OCI-LY7 (cell line): ENCODE measurements at regions not wholly inside any gene's neighbourhood (a gene's known extent, or its start where the extent isn't known, plus 50 kb on each side); places are given as distances from the start of the nearest gene placed in this dataset.

Source experiments
- EZH2phosphoT487 ChIP-seq: fragments of 200-600 bp; sonication (generic); IDR thresholded peaks from 2 replicates; pipeline ENCODE4 v1.6.1; 2018; ENCODE audit warnings: low read depth, borderline replicate concordance, mild to moderate bottlenecking, mixed run types, antibody characterized with exemption, low read length, moderate library complexity, mixed read lengths
- TF ChIP-seq, protein P1 (sequence below): fragments of 200-600 bp; sonication (generic); conservative IDR thresholded peaks from 2 replicates; pipeline ENCODE4 v1.5.1; 2014; ENCODE audit warnings: mild to moderate bottlenecking, antibody characterized with exemption, low read length, moderate library complexity, mixed read lengths

DNA sequence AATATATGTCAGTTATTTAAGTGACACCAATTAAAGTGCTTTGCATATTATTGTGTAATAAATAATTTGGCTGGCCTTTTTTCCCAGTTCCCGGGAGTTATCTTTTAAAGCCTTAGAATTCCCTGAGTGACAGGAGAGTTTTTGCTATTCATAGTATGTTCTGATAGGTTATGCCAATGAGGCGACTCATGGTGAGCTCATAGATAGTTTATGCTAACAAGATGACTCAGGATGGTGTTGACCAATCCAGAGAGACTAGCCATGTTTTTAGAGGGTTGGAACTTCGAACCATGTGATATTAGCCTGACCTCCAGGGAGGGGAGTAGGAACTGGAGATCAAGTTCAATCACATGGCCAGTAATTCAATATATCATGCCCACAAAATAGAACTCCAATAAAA is 310.8 kb downstream of the USP25 start:
- TF ChIP-seq EZH2phosphoT487 = no peak
- TF ChIP-seq, protein P1, sequence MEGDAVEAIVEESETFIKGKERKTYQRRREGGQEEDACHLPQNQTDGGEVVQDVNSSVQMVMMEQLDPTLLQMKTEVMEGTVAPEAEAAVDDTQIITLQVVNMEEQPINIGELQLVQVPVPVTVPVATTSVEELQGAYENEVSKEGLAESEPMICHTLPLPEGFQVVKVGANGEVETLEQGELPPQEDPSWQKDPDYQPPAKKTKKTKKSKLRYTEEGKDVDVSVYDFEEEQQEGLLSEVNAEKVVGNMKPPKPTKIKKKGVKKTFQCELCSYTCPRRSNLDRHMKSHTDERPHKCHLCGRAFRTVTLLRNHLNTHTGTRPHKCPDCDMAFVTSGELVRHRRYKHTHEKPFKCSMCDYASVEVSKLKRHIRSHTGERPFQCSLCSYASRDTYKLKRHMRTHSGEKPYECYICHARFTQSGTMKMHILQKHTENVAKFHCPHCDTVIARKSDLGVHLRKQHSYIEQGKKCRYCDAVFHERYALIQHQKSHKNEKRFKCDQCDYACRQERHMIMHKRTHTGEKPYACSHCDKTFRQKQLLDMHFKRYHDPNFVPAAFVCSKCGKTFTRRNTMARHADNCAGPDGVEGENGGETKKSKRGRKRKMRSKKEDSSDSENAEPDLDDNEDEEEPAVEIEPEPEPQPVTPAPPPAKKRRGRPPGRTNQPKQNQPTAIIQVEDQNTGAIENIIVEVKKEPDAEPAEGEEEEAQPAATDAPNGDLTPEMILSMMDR = no peak
